GM23248 (cell line): ENCODE measurements at regions not wholly inside any gene's neighbourhood (a gene's known extent, or its start where the extent isn't known, plus 50 kb on each side); places are given as distances from the start of the nearest gene placed in this dataset.

Source experiments
- EZH2 ChIP-seq: fragments of 200-600 bp; sonication (generic); IDR thresholded peaks from 2 replicates; pipeline ENCODE4 v1.6.1; 2018; ENCODE audit warnings: antibody characterized with exemption, mild to moderate bottlenecking; ENCODE audit not compliant: insufficient read depth, poor library complexity, severe bottlenecking
- EZH2phosphoT487 ChIP-seq: fragments of 200-600 bp; sonication (generic); IDR thresholded peaks from 2 replicates; pipeline ENCODE4 v1.6.1; 2018; ENCODE audit warnings: antibody characterized with exemption, moderate library complexity, mild to moderate bottlenecking, low read depth; ENCODE audit not compliant: insufficient read depth

- TF ChIP-seq EZH2 (no peak), EZH2phosphoT487 (no peak)
Measured at GRCh38 chr12:98146487-98146886, 368.9 kb upstream of the TMPO start.
